ENCODE measurements at regions not wholly inside any gene's neighbourhood (a gene's known extent, or its start where the extent isn't known, plus 50 kb on each side); places are given as distances from the start of the nearest gene placed in this dataset.

DNA sequence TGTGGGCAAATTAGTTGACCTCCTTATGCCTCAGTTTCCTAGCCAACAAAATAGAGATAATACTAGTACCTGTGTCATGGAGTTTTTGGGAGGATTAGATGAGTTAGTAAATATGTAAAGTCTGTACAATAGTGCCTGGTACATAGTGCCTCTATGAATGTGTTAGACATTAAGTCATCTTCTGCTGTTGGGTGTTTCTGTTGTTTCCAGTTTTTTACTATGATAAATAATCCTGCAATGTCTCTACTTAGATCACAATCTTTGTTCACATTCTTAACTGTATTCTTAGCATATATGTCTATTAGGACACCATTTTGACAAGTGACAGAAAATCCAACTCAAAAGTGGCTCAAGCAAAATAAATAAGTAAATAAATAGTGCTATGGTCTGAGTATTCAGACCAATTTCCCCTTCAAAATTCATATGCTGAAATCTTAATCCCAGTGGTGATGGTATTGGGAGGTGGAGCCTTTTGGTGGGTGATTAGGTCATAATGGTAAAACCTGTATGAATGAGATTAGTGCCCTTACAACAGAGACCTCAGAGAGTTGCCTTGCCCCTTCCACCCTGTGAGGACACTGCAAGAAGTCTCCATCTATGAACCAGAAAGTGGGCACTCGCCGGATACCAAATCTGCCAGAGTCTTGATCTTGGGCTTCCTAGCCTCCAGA is 84.3 kb downstream of the DIRAS3 start:
- Histone ChIP-seq H3K4me3 (ENCODE audit: low read depth in 1 of 3, low read length in 3 of 3) (no peak overlapping the region), H3K4me1 (ENCODE audit: control insufficient read depth in 4 of 4, insufficient read depth in 4 of 4, low read length in 3 of 4) (peaks cover 0 to 10% (median 6%) of the 10 kb centered on the region in 4 donors), H3K9ac (ENCODE audit: low read depth in 1 of 2, low read length in 2 of 2) (no peak overlapping the region), H3K27ac (ENCODE audit: low read depth in 1 of 2, low read length in 2 of 2) (no peak overlapping the region), H3K36me3 (ENCODE audit: control insufficient read depth in 4 of 4, insufficient read depth in 3 of 4, low read depth in 1 of 4, low read length in 3 of 4) (no peaks in the 10 kb centered on the region), H3K9me3 (ENCODE audit: control insufficient read depth in 4 of 4, low read length in 3 of 4) (peaks cover 0 to 15% (median 5%) of the 10 kb centered on the region in 4 donors), H3K27me3 (ENCODE audit: control insufficient read depth in 4 of 4, insufficient read depth in 4 of 4, low read length in 3 of 4) (no peaks in the 10 kb centered on the region)
- 93% methylated on average over 2 of the region's 2 CpGs for WGBS
- DNase-seq (ENCODE audit: low spot score): no peak
- no peak for TF ChIP-seq JUND (IDR thresholded peaks at IDR 0.05)
- no peak for TF ChIP-seq CTCF (IDR thresholded peaks at IDR 0.05; ENCODE audit: low read depth, low read length, missing input control)
- no peak for TF ChIP-seq HNF4G (IDR thresholded peaks at IDR 0.05)
- no peak for TF ChIP-seq TAF1 (conservative IDR thresholded peaks at IDR 0.05)
- TF ChIP-seq FOXA1 (IDR thresholded peaks at IDR 0.05): no peak
- no peak for TF ChIP-seq RAD21 (IDR thresholded peaks at IDR 0.05)
- TF ChIP-seq YY1 (IDR thresholded peaks at IDR 0.05): no peak
- TF ChIP-seq FOXA2 (IDR thresholded peaks at IDR 0.05): no peak
- no peak for TF ChIP-seq MAX (IDR thresholded peaks at IDR 0.05)
- no peak for TF ChIP-seq REST (IDR thresholded peaks at IDR 0.05)
- no peak for TF ChIP-seq ZBTB33 (IDR thresholded peaks at IDR 0.05)
- no peak for TF ChIP-seq EGR1 (IDR thresholded peaks at IDR 0.05; ENCODE audit: low read depth in 2 of 2)
- no peak for TF ChIP-seq NR2F2 (IDR thresholded peaks at IDR 0.05)
- no peak for TF ChIP-seq HNF4A (conservative IDR thresholded peaks at IDR 0.05)
- TF ChIP-seq SP1 (IDR thresholded peaks at IDR 0.05): no peak
- TF ChIP-seq, protein P1, sequence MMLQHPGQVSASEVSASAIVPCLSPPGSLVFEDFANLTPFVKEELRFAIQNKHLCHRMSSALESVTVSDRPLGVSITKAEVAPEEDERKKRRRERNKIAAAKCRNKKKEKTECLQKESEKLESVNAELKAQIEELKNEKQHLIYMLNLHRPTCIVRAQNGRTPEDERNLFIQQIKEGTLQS (IDR thresholded peaks at IDR 0.05): no peak
- no peak for TF ChIP-seq GABPA (IDR thresholded peaks at IDR 0.05 in 1 of 2, conservative IDR thresholded peaks at IDR 0.05 in 1 of 2)

Data from liver (tissue), 8 donors.